Amniotic epithelial cell (primary cell): ENCODE measurements at regions not wholly inside any gene's neighbourhood (a gene's known extent, or its start where the extent isn't known, plus 50 kb on each side); places are given as distances from the start of the nearest gene placed in this dataset.

Experiments used
- DNase-seq: peaks from one replicate; pipeline ENCODE4 v3.0.0-alpha.2; 2010; ENCODE audit warnings: low read depth

DNA sequence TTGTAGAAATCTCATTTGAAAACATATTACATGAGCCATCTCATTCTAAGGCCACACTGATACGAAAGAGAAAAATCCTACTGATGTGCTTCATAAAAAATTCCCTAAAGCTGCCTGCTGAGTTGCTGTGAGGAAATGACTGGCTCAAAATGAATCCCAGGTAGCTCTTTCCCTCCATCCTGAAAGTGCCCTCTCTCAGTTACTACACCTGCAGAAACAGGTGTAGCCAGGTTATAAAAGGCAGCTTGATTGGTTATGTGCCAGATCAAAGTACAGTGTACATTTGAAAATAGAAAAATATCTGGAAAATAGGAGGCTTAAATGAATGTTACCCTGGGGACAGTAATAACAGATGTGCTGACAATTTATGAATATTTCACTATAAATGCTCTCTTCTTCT lies 833.4 kb upstream of the ADGRL4 start:
- no peak for DNase-seq

GRCh38 chr1:79827446-79827845 lies 820.9 kb upstream of the ADGRL4 start:
- no peak for DNase-seq

DNA sequence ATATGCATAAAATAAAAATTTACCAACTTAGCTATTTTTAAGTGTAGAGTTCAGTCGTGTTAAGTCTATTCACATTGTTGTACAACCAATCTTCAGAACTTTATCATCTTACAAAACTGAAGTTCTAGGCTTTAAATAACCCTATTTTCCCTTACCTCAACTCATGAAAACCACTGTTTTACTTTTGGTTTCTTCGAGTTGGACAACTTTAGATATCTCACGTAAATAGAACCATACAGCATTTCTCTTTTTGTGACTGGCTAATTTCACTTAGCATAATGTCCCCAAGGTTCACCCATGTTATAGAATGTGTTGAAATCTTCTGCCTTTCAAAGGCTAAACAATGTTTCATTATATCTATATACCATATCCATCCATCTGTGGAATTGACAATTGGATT lies 819.0 kb upstream of the ADGRL4 start:
- no peak for DNase-seq

DNA sequence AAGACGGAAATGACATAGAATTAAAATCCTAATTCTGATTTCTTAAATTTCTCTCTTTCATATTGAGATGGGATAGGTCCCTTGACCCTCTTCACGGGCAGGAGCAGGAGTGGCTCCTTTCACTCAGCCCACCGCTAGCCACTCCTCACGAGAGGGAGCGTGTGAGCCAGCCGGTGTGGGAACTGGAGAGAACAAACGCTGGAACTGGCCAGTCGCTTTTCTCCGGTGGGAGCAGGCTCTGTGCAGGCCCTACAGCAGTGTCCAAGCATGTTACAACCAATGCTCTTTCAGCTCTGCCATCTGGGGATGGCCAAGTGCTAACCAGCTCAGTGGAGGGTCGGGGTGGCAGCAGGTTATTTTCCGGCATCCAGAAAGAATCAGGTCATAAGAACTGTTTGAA lies 815.5 kb upstream of the ADGRL4 start:
- no peak for DNase-seq

DNA sequence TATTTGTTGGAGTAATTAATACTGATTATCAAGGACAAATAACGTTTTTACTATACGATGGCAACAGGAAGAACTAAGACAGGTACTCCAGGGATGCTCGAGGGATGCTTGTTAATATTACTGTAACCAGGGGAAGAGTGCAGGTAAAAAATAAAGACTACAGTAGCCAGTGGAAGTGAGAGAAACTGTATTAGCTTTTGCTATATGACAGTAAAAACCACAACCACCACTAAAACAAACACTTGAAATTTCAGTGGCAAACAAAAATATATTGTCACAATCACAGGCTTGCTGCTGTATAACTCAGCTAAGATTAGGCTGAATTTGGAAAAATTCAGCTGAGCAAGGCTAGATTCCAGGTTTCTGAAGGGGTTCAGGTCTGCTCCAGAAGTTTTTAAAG lies 812.6 kb upstream of the ADGRL4 start:
- no peak for DNase-seq

DNA sequence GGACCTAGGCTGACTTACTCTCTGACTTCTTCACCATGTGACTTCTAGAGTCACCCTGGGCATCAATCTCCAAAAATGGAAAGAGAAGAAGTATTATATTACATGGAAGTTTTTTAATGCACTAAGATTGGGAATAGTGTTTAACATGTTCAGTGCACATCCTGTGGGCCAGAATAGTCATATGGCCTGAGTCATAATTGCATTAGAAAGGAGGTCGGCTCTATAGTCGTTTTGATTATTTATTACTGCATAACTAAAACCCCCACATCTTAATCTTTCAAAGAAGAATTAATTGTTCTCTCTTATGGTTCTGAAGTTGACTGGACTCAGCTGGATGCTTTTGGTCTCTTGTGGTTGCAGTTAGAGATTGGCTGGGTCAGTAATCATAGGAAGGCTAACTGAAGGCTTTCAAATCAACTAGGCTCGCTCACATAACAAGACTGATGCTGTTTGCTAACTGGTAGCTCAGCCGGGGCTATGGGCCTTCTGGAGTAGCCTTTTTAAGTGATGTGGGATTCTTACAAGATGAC lies 810.6 kb upstream of the ADGRL4 start:
- peak; percentile 51 for DNase-seq

DNA sequence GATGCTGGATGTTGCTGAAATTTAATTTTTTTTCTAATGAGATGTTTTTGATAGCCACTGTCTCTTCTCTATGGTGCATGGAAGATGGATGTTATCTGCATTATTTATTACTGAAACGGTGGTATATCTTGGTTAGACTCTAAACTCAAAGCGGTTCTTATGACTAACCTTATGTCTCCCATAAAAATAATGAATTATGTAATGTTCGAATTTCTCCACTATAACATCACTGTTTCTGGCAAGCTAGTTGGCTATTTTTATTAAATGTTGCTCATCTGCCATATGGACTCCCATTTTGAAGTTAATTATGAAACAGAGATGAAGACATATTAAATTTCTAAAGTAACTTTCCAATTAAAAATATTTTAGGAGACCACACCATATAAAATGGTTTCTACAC lies 808.6 kb upstream of the ADGRL4 start:
- peak; percentile 66 for DNase-seq

DNA sequence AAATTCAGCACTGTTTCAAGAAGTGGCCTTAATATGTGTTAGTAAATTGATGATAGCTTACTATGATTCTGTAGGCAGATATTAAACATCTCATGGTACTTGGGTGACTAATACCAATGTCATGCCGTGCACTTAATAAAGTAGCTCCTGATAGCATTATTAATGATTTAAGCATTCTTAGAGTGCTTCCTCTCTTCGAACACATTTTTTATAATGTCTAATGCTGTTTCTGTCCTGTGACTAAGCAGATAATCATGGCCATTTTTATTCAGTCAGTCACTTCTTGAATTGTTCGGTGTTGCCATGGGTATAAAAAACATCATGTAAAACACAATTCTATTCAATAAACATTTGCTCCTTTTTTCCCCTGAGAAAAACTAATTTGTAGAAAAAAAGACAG lies 804.6 kb upstream of the ADGRL4 start:
- DNase-seq, result peak; percentile 81

- DNase-seq, result peak; percentile 33
Observed at GRCh38 chr1:79808816-79809475, 802.4 kb upstream of the ADGRL4 start.

- DNase-seq, result no peak
Observed at GRCh38 chr1:79807816-79808215, 801.3 kb upstream of the ADGRL4 start.

DNA sequence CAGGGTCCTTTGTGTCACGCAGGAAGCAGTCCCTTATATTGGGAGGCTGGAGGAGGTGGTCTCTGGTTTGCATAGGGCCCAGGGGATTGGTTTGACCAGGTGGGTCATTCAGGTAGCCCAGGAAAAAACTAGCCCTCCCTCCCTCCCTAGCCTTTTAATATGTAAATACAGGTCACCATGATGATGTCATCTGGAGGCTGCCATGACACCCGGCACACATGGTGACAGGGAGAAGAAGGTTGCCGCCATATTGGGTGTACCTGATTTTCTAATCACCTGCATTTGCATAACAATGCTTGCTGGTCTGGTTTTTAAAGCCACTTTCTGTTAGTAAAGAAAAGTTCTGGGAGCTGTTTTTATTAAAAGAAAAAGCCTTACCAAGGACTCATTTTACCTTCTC lies 791.0 kb upstream of the ADGRL4 start:
- no peak for DNase-seq

- no peak for DNase-seq
Observed at GRCh38 chr1:79796434-79796833, 789.9 kb upstream of the ADGRL4 start.

GRCh38 chr1:79792219-79792930 lies 785.8 kb upstream of the ADGRL4 start:
- DNase-seq, result peak; percentile 97

DNA sequence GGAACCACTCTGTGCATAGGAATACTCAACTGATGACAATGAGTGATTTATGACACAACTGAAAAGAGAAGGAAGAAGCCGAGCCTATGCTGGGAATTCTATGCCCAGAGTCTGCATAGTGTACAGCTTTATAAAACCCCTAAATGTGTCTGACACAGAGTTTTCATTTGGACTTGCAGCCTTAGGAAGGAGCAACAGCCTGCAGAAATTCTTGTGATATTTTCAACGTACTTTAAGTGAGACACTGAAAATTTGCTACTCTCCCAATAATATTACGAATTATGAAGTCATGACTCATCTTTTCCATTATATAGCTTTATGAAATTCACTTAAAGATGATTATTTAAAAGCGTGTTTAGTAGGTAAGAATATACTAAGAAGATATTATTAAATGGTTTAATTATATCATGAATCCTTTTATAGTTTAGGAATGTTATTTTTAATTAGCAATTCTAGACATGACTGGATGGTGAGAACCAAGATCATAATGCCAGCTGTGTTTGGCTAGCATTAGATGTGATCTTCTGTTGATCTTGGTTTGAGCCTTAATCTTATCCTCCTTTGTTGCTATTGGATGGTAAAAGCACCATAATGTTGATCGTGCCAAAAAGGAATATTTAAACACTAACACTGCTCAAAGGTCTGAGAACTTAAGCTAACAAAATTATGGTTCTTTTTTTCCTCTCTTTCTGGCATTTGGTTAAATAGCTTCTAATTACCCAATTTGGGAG lies 785.1 kb upstream of the ADGRL4 start:
- DNase-seq, result peak; percentile 9

- peak; percentile 16 for DNase-seq
Observed at GRCh38 chr1:79790950-79791349, 784.4 kb upstream of the ADGRL4 start.

GRCh38 chr1:79787631-79788030 lies 781.1 kb upstream of the ADGRL4 start:
- DNase-seq, result no peak

- no peak for DNase-seq
Observed at GRCh38 chr1:79785964-79786363, 779.4 kb upstream of the ADGRL4 start.

DNA sequence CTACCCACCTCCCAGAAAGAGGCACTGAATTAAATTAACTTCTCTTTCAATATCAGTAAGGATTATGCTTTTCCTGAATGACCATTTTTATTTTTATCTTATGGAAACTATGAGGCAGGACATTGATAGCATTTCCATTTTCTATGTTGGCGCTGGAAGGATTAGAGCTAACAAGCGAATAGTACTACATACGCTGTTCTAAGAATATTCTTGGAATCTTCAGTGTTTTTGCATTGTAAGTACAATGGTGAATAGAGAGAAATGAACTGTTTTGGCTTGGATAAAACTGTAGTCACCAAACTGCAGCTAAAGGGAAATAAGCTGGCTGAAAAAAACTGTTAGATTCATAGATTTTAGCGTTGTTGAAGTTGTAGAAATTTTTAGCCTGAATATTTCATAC lies 779.0 kb upstream of the ADGRL4 start:
- DNase-seq, result no peak

GRCh38 chr1:79781261-79781660 lies 774.7 kb upstream of the ADGRL4 start:
- peak; percentile 66 for DNase-seq

GRCh38 chr1:79777481-79778219 lies 771.1 kb upstream of the ADGRL4 start:
- no peak for DNase-seq

DNA sequence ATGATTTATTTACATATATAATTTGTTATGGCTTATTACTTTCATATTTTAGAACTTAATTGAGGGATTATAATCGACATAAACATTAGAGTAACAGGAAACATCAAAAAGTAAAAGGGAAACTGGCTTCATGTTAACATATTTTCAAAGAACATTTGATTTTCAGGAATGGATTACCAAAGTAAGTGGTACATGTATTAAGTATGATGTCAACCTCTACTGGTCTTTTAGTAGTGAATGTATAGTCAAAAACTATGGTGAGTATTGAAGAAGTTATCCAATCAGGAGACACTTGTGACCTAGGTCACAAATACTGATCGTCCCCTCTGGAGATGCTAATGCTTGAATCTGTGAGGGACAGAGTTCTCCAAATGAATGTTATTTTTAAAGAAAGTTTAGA lies 768.9 kb upstream of the ADGRL4 start:
- no peak for DNase-seq

GRCh38 chr1:79773385-79773784 lies 766.9 kb upstream of the ADGRL4 start:
- DNase-seq, result no peak
